ENCODE measurements at regions not wholly inside any gene's neighbourhood (a gene's known extent, or its start where the extent isn't known, plus 50 kb on each side); places are given as distances from the start of the nearest gene placed in this dataset.

DNA sequence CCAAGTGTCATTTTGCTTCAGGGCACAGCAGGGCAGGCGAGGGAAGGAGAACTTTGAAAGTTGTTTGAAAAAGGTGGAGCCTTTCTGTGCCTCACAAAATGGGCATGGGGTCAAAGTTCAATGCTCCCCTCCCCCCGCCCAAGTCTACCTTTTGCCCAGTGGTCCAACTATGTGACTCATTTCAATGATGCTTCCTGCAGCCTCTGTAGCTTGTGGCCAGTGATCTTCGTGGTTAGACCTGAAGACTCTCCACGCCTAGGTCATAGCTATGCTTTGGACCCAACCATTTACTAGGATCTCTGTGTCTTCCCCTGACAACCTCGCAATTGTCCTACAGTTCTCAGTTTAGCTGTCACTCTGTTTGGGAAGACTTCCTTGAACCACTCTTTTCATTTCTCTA is 280.3 kb upstream of the GJB5 start:
- H3K4me3 ChIP-seq (replicated peaks in 1 of 3) = no peak overlapping the region
- no peaks in the 10 kb centered on the region for H3K9me3 ChIP-seq
- TF ChIP-seq, protein P1, sequence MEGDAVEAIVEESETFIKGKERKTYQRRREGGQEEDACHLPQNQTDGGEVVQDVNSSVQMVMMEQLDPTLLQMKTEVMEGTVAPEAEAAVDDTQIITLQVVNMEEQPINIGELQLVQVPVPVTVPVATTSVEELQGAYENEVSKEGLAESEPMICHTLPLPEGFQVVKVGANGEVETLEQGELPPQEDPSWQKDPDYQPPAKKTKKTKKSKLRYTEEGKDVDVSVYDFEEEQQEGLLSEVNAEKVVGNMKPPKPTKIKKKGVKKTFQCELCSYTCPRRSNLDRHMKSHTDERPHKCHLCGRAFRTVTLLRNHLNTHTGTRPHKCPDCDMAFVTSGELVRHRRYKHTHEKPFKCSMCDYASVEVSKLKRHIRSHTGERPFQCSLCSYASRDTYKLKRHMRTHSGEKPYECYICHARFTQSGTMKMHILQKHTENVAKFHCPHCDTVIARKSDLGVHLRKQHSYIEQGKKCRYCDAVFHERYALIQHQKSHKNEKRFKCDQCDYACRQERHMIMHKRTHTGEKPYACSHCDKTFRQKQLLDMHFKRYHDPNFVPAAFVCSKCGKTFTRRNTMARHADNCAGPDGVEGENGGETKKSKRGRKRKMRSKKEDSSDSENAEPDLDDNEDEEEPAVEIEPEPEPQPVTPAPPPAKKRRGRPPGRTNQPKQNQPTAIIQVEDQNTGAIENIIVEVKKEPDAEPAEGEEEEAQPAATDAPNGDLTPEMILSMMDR (IDR thresholded peaks at IDR 0.05) = no peak
- TF ChIP-seq POLR2A (IDR thresholded peaks at IDR 0.05) = no peak
- no peaks in the 10 kb centered on the region for H3K27me3 ChIP-seq
- no peak overlapping the region for H3K27ac ChIP-seq
- H3K4me1 ChIP-seq = no peaks in the 10 kb centered on the region
- WGBS, 2 donors = 76 to 81% methylated on average over 5 of the region's 5 CpGs
- intact Hi-C loops (cut with DNase I) = no loop called here
- DNase-seq = no peak
- H3K36me3 ChIP-seq = no peaks in the 10 kb centered on the region

DNA sequence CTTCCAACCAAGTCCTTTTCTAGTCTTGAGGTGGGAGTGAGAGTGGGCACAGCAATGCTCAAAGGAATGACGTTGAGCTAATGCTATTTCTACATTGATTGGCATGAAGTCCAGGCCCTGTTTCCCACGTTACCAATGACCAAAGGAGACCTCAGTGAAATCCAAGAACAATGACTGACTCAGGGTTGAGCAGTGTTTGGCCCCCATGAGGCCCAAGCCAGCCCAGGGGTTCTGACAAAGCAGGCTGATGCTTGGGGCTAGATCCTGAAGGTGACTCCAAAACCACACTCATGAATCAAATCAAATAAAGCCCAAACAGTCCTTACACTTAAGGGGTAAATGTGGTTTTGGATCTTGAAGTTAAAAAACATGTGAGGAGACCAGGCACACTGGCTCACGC is 278.5 kb upstream of the GJB5 start:
- no peak for DNase-seq
- Histone ChIP-seq H3K36me3 (no peaks in the 10 kb centered on the region), H3K4me3 (replicated peaks in 1 of 3) (no peak overlapping the region), H3K9me3 (no peaks in the 10 kb centered on the region), H3K27ac (no peak overlapping the region), H3K4me1 (no peaks in the 10 kb centered on the region), H3K27me3 (no peaks in the 10 kb centered on the region)
- TF ChIP-seq POLR2A (IDR thresholded peaks at IDR 0.05) = no peak
- TF ChIP-seq, protein P1 (IDR thresholded peaks at IDR 0.05) = no peak
- 73 to 78% methylated on average over 3 of the region's 3 CpGs for WGBS, 2 donors
- intact Hi-C loops (cut with DNase I) = no loop called here

DNA sequence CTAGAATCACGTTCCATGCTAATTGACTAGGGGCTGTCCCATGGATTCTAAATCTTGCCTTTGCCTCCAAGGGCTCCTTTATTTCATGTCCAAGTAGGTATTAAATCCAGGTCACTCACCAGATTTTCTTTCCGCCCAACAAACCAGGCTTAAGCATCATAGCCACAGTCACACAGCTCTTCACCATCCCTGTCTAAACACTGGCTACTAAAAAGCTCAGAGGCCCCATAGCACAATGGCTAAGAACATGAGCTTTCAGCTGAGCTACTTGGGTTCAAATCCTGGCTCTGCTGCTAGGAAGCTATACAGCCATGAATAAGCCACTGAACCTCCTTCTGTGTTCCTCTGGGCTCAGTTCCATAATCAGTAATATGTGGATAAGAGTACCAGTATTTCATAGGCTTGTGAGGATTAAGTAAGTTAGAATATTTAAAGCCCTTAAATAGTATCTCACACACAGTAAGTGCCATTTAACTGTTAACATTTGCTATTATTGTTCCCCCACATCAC is 277.2 kb upstream of the GJB5 start:
- Histone ChIP-seq H3K9me3 (no peaks in the 10 kb centered on the region), H3K4me1 (no peaks in the 10 kb centered on the region), H3K27me3 (no peaks in the 10 kb centered on the region), H3K36me3 (no peaks in the 10 kb centered on the region), H3K4me3 (replicated peaks in 1 of 3) (no peak overlapping the region), H3K27ac (no peak overlapping the region)
- TF ChIP-seq, protein P1 (IDR thresholded peaks at IDR 0.05) = no peak
- no peak for TF ChIP-seq POLR2A (IDR thresholded peaks at IDR 0.05)
- no peak for DNase-seq
- intact Hi-C loops (cut with DNase I) = no loop called here
- WGBS, 2 donors = 82 to 87% methylated on average over 2 of the region's 2 CpGs

DNA sequence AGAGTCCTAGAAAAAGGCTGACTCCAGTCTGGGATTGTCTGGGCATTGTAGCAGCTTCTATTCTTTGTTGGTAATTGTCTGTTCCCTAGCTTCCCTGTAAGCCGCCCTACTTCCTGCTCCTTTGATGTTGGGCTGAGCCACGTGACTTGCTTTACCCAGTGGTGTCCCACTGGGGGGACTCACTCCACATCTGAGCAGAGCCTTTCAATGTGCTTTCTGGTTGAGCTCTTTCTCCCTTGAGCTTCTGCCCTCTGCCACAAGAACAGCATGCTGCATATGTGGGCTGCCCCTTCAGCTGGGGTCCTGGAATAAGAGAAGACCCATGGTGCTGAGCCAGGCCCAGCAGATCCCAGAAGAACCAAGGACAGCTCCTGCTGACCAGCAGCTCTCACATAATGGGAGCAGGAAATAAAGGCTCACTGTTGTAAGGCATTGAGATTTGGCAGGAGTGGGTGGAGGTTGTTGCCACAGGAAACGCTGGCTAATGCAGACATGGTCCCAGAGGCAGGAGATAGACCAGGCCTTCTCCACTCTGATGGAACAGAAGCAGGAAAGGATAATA is 276.3 kb upstream of the GJB5 start:
- DNase-seq = no peak
- no peaks in the 10 kb centered on the region for H3K27me3 ChIP-seq
- intact Hi-C loops (cut with DNase I) = no loop called here
- no peak overlapping the region for H3K27ac ChIP-seq
- no peaks in the 10 kb centered on the region for H3K36me3 ChIP-seq
- WGBS, 2 donors = 29 to 33% methylated on average over 3 of the region's 3 CpGs
- H3K9me3 ChIP-seq = no peaks in the 10 kb centered on the region
- no peaks in the 10 kb centered on the region for H3K4me1 ChIP-seq
- TF ChIP-seq, protein P1 (IDR thresholded peaks at IDR 0.05) = no peak
- no peak overlapping the region for H3K4me3 ChIP-seq (replicated peaks in 1 of 3)

DNA sequence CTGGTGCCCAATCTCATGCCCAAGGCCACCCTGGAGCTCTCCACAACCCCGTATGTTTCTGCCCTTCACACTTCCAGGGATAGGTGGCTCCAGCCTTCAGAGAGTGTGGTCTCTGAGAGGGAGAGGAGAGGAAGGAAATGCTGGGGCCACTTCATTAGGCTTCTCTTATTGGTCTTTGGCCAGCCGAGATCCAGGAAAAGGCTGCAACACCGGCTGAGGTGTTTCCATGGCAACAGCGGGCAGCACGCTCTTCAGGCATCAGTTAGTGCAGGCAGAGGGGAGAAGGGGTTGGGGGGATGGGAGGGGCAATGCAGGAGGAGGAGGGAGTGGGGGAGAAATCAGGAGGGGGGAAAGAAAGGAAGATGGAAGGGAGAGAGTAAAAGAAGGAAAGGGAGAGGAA is 275.1 kb upstream of the GJB5 start:
- Histone ChIP-seq H3K36me3 (no peaks in the 10 kb centered on the region), H3K9me3 (no peaks in the 10 kb centered on the region), H3K4me1 (no peaks in the 10 kb centered on the region), H3K27me3 (no peaks in the 10 kb centered on the region), H3K4me3 (replicated peaks in 1 of 3) (no peak overlapping the region), H3K27ac (no peak overlapping the region)
- TF ChIP-seq, protein P1 (IDR thresholded peaks at IDR 0.05) = no peak
- no peak for TF ChIP-seq POLR2A (IDR thresholded peaks at IDR 0.05)
- 3 to 13% methylated on average over 5 of the region's 5 CpGs for WGBS, 2 donors
- intact Hi-C loops (cut with DNase I) = no loop called here
- DNase-seq = no peak

All from thyroid gland (tissue), 4 donors.